ENCODE measurements at regions not wholly inside any gene's neighbourhood (a gene's known extent, or its start where the extent isn't known, plus 50 kb on each side); places are given as distances from the start of the nearest gene placed in this dataset.

DNA sequence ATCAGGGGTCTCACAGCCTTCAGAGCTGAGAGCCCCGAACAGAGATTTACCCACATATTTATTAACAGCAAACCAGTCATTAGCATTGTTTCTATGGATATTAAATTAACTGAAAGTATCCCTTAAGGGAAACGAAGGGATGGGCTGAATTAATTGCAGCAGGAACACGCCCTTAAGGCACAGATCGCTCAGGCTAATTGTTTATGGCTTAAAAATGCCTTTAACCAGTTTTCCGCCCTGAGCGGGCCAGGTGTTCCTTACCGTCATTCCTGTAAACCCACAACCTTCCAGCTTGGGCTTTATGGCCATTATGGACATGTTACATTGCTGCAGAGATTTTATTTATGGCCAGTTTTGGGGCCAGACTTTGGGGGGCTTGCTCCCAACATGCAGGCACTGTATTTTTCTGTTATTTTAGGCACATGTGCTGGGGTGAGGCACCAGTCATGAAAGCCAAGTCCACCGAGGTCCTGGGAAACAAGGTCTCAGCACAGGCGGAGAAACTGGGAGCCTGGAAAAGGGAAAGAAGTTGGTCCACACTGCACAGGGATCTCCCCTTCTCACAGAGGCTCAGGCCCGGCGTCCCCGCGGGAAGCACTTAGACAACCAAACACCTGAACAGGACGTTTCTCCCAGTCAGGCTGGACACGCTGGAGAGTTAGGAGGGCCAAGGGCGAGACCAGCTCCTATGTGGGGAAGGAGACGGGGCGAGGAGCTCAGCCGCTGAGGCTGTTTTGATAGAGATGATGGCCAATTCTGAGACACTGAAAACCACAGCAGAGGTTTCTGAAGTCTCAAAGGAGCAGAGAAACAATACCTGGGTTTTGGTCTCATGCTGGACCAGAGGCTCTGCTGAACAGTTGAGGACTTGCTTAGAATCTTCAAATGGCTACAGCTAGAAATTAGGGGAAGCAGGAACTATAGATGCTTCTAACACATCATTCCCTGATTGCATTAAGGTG is 86.7 kb downstream of the TMEM18 start:
- CTCF ChIA-PET, result no interaction called here
- H3K27ac ChIP-seq, result no peak overlapping the region
- DNase-seq (ENCODE audit: low spot score), result no peak
- POLR2A ChIA-PET (ENCODE audit: low non-redundant PET), result no interaction called here
- TF ChIP-seq, protein P1, sequence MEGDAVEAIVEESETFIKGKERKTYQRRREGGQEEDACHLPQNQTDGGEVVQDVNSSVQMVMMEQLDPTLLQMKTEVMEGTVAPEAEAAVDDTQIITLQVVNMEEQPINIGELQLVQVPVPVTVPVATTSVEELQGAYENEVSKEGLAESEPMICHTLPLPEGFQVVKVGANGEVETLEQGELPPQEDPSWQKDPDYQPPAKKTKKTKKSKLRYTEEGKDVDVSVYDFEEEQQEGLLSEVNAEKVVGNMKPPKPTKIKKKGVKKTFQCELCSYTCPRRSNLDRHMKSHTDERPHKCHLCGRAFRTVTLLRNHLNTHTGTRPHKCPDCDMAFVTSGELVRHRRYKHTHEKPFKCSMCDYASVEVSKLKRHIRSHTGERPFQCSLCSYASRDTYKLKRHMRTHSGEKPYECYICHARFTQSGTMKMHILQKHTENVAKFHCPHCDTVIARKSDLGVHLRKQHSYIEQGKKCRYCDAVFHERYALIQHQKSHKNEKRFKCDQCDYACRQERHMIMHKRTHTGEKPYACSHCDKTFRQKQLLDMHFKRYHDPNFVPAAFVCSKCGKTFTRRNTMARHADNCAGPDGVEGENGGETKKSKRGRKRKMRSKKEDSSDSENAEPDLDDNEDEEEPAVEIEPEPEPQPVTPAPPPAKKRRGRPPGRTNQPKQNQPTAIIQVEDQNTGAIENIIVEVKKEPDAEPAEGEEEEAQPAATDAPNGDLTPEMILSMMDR (conservative IDR thresholded peaks at IDR 0.05; ENCODE audit: low read depth), result no peak

DNA sequence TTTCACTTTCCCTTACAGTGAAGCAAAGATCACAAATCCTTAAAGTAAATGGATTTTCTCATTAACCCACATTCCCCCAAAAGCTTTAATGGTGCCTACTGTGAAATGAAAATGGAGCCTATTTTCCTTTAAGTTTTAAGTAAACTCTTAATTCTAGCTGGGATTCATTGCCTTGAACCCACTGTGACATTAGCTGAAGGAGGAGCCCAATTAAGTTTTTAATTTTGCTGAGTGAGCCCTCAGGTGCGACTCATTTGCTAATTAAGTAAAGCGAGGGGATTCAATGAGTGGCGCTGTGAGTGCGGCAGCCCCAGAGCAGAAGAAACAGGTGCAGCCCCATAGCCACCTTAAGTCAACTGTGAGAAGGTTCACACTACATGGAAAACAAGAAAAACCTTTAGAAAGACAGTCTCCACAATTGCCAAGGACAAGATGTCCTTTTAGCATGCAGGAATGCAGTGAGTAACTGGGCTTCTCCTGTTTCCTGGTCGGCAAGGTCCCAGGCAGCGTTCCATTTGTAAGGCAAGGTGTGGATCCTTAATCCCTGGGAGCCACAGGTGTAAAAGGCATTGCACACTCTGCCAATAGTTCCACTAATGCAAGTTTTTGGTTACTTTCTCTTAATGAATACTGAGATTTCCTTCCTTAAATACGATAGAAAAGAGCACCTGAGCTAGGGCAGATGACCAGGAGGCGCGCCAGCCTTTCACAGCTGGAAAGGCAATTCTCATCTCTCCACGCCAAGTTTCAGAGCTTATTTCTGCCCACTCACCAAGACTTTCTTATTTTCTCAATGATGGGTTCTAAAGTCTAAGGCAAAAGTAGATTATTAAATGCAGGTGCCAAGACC is 87.7 kb downstream of the TMEM18 start:
- CTCF ChIA-PET, result no interaction called here
- POLR2A ChIA-PET (ENCODE audit: low non-redundant PET), result no interaction called here
- TF ChIP-seq, protein P1 (conservative IDR thresholded peaks at IDR 0.05; ENCODE audit: low read depth), result no peak
- peak; percentile 12 for DNase-seq (ENCODE audit: low spot score)
- no peak overlapping the region for H3K27ac ChIP-seq

DNA sequence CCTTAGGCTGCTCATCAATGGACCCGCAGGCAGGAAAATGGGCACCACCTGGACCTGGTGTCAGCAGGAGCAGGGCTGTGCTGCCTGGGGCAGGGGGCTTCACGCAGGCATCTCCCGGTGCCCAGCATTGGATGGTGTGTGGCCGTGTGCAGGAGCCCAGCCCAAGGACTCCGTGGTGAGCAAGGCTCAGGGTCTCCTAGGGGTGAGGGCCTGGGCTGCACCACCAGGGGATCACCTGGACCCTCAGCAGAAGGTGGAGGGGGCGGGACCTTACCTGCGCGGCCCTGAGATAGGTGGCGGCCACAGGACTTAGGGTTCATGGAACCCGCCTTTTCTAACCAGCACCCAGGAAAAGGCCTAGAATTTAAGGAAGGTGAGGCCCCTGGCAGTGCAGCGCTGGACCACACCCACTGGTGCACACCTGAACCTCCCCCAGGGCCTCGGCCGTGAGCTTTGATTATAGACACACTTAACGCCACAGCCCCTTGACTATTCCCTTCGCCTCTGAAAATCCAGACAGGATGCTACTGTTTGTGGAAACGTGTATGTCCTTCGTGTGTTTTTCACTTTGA is 89.0 kb downstream of the TMEM18 start:
- ChIA-PET POLR2A (ENCODE audit: low non-redundant PET) (no interaction called here), CTCF (no interaction called here)
- DNase-seq (ENCODE audit: low spot score), result no peak
- H3K27ac ChIP-seq, result no peak overlapping the region
- TF ChIP-seq, protein P1 (conservative IDR thresholded peaks at IDR 0.05; ENCODE audit: low read depth), result no peak

GRCh38 chr2:587087-587960 is 89.9 kb downstream of the TMEM18 start:
- POLR2A ChIA-PET (ENCODE audit: low non-redundant PET), result no interaction called here
- CTCF ChIA-PET, result no interaction called here
- H3K27ac ChIP-seq, result no peak overlapping the region
- no peak for DNase-seq (ENCODE audit: low spot score)
- TF ChIP-seq, protein P1 (conservative IDR thresholded peaks at IDR 0.05; ENCODE audit: low read depth), result no peak

DNA sequence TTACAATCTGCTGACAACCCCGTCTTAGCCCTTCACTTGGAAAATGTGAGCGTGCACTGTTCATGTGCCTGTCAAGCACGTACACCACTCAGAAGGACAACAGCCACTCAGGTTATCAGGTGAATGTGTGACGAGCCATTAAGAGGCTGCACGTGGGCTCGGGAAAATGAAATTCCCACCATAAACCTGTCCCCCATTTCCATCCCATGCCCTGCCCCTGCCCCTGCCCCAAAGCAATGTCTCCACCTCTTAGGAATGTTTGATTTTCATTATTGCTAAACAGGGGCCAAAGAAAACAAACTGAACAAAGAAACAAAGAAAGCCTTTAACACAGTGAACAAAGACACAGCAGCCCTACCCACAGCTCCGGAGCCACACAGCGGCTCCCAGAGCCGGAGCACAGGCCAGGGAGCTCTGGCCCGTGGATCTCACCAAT is 90.5 kb downstream of the TMEM18 start:
- TF ChIP-seq, protein P1 (conservative IDR thresholded peaks at IDR 0.05; ENCODE audit: low read depth), result no peak

More for the DNA sequence above, 90.5 kb downstream of the TMEM18 start:
- no peak for DNase-seq (ENCODE audit: low spot score)
- no peak overlapping the region for H3K27ac ChIP-seq
- ChIA-PET POLR2A (ENCODE audit: low non-redundant PET) (no interaction called here), CTCF (no interaction called here)
